ENCODE measurements at regions not wholly inside any gene's neighbourhood (a gene's known extent, or its start where the extent isn't known, plus 50 kb on each side); places are given as distances from the start of the nearest gene placed in this dataset.
"Not testable (repeated sequence)": the region's sequence is repeated elsewhere in the genome, so short reads cannot be mapped to it uniquely, and the experiment has no call there.

DNA sequence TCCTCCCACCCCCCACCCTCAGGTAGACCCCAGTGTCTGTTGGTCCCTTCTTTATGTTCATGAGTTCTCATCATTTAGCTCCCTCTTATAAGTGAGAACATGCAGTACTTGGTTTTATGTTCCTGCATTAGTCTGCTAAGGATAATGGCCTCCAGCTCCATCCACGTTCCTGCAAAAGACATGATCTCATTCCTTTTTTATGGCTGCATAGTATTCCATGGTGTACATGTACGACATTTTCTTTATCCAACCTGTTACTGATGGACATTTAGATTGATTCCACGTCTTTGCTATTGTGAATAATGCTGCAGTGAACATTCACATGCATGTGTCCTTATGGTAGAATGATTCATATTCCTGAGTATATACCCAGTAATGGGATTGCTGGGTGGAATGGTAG, 87.6 kb upstream of the TBL1X start:
- TF ChIP-seq, protein P1, sequence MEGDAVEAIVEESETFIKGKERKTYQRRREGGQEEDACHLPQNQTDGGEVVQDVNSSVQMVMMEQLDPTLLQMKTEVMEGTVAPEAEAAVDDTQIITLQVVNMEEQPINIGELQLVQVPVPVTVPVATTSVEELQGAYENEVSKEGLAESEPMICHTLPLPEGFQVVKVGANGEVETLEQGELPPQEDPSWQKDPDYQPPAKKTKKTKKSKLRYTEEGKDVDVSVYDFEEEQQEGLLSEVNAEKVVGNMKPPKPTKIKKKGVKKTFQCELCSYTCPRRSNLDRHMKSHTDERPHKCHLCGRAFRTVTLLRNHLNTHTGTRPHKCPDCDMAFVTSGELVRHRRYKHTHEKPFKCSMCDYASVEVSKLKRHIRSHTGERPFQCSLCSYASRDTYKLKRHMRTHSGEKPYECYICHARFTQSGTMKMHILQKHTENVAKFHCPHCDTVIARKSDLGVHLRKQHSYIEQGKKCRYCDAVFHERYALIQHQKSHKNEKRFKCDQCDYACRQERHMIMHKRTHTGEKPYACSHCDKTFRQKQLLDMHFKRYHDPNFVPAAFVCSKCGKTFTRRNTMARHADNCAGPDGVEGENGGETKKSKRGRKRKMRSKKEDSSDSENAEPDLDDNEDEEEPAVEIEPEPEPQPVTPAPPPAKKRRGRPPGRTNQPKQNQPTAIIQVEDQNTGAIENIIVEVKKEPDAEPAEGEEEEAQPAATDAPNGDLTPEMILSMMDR (IDR thresholded peaks at IDR 0.05): not testable (repeated sequence)
- not testable (repeated sequence) for TF ChIP-seq POLR2A (IDR thresholded peaks at IDR 0.05); EP300 (IDR thresholded peaks at IDR 0.05; ENCODE audit: low read depth); POLR2AphosphoS5 (IDR thresholded peaks at IDR 0.05)
